Astrocyte of the hippocampus (primary cell): ENCODE measurements at regions not wholly inside any gene's neighbourhood (a gene's known extent, or its start where the extent isn't known, plus 50 kb on each side); places are given as distances from the start of the nearest gene placed in this dataset.
"Not testable (repeated sequence)": the region's sequence is repeated elsewhere in the genome, so short reads cannot be mapped to it uniquely, and the experiment has no call there.

Experiments used
- DNase-seq: peaks from one replicate; pipeline ENCODE4 v3.0.0; 2011; ENCODE audit warnings: low read depth, low spot score

GRCh38 chr3:55297245-55297644 is 189.9 kb downstream of the WNT5A start:
- no peak for DNase-seq

GRCh38 chr3:55296791-55297190 is 190.3 kb downstream of the WNT5A start:
- no peak for DNase-seq

GRCh38 chr3:55296030-55296429 is 191.1 kb downstream of the WNT5A start:
- peak; percentile 17 for DNase-seq

- no peak for DNase-seq
Observed at GRCh38 chr3:55294557-55294956, 192.5 kb downstream of the WNT5A start.

GRCh38 chr3:55292360-55292759 is 194.7 kb downstream of the WNT5A start:
- no peak for DNase-seq

- DNase-seq: no peak
Observed at GRCh38 chr3:55288657-55289056, 198.4 kb downstream of the WNT5A start.

- no peak for DNase-seq
Observed at GRCh38 chr3:55286693-55287092, 200.4 kb downstream of the WNT5A start.

- no peak for DNase-seq
Observed at GRCh38 chr3:55285156-55285555, 201.9 kb downstream of the WNT5A start.

GRCh38 chr3:55283441-55283925 is 203.6 kb downstream of the WNT5A start:
- DNase-seq: no peak

GRCh38 chr3:55282994-55283393 is 204.1 kb downstream of the WNT5A start:
- DNase-seq: no peak

GRCh38 chr3:55272031-55272645 is 215.0 kb downstream of the WNT5A start:
- DNase-seq: no peak

GRCh38 chr3:55271549-55271948 is 215.6 kb downstream of the WNT5A start:
- no peak for DNase-seq

- no peak for DNase-seq
Observed at GRCh38 chr3:55270976-55271375, 216.1 kb downstream of the WNT5A start.

GRCh38 chr3:55269636-55270035 is 217.5 kb downstream of the WNT5A start:
- DNase-seq: no peak

- DNase-seq: no peak
Observed at GRCh38 chr3:55269096-55269495, 218.0 kb downstream of the WNT5A start.

- no peak for DNase-seq
Observed at GRCh38 chr3:55267206-55267930, 219.7 kb downstream of the WNT5A start.

GRCh38 chr3:55264919-55265318 is 222.2 kb downstream of the WNT5A start:
- no peak for DNase-seq

GRCh38 chr3:55252921-55253320 is 234.2 kb downstream of the WNT5A start:
- peak; percentile 23 for DNase-seq

- not testable (repeated sequence) for DNase-seq
Observed at GRCh38 chr3:55249156-55249555, 237.9 kb downstream of the WNT5A start.

GRCh38 chr3:55247666-55248065 is 239.4 kb downstream of the WNT5A start:
- no peak for DNase-seq

- peak; percentile 18 for DNase-seq
Observed at GRCh38 chr3:55246033-55246432, 241.1 kb downstream of the WNT5A start.

GRCh38 chr3:55245351-55245750 is 241.8 kb downstream of the WNT5A start:
- DNase-seq: no peak

GRCh38 chr3:55244247-55244646 is 242.9 kb downstream of the WNT5A start:
- no peak for DNase-seq
